ENCODE measurements at regions not wholly inside any gene's neighbourhood (a gene's known extent, or its start where the extent isn't known, plus 50 kb on each side); places are given as distances from the start of the nearest gene placed in this dataset.

- TF ChIP-seq, protein P1, sequence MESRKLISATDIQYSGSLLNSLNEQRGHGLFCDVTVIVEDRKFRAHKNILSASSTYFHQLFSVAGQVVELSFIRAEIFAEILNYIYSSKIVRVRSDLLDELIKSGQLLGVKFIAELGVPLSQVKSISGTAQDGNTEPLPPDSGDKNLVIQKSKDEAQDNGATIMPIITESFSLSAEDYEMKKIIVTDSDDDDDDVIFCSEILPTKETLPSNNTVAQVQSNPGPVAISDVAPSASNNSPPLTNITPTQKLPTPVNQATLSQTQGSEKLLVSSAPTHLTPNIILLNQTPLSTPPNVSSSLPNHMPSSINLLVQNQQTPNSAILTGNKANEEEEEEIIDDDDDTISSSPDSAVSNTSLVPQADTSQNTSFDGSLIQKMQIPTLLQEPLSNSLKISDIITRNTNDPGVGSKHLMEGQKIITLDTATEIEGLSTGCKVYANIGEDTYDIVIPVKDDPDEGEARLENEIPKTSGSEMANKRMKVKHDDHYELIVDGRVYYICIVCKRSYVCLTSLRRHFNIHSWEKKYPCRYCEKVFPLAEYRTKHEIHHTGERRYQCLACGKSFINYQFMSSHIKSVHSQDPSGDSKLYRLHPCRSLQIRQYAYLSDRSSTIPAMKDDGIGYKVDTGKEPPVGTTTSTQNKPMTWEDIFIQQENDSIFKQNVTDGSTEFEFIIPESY (IDR thresholded peaks at IDR 0.05) = no peak
- TF ChIP-seq, protein P2, sequence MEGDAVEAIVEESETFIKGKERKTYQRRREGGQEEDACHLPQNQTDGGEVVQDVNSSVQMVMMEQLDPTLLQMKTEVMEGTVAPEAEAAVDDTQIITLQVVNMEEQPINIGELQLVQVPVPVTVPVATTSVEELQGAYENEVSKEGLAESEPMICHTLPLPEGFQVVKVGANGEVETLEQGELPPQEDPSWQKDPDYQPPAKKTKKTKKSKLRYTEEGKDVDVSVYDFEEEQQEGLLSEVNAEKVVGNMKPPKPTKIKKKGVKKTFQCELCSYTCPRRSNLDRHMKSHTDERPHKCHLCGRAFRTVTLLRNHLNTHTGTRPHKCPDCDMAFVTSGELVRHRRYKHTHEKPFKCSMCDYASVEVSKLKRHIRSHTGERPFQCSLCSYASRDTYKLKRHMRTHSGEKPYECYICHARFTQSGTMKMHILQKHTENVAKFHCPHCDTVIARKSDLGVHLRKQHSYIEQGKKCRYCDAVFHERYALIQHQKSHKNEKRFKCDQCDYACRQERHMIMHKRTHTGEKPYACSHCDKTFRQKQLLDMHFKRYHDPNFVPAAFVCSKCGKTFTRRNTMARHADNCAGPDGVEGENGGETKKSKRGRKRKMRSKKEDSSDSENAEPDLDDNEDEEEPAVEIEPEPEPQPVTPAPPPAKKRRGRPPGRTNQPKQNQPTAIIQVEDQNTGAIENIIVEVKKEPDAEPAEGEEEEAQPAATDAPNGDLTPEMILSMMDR (IDR thresholded peaks at IDR 0.05; ENCODE audit: low read depth, low read length, missing input control) = no peak
- TF ChIP-seq MAX (IDR thresholded peaks at IDR 0.05) (no peak), GABPA (IDR thresholded peaks at IDR 0.05 in 1 of 2, conservative IDR thresholded peaks at IDR 0.05 in 1 of 2) (no peak), EGR1 (IDR thresholded peaks at IDR 0.05; ENCODE audit: low read depth in 2 of 2) (no peak), SP1 (IDR thresholded peaks at IDR 0.05) (no peak), RAD21 (IDR thresholded peaks at IDR 0.05) (no peak), ATF3 (IDR thresholded peaks at IDR 0.05) (no peak), TAF1 (conservative IDR thresholded peaks at IDR 0.05) (no peak)
- TF ChIP-seq, protein P3, sequence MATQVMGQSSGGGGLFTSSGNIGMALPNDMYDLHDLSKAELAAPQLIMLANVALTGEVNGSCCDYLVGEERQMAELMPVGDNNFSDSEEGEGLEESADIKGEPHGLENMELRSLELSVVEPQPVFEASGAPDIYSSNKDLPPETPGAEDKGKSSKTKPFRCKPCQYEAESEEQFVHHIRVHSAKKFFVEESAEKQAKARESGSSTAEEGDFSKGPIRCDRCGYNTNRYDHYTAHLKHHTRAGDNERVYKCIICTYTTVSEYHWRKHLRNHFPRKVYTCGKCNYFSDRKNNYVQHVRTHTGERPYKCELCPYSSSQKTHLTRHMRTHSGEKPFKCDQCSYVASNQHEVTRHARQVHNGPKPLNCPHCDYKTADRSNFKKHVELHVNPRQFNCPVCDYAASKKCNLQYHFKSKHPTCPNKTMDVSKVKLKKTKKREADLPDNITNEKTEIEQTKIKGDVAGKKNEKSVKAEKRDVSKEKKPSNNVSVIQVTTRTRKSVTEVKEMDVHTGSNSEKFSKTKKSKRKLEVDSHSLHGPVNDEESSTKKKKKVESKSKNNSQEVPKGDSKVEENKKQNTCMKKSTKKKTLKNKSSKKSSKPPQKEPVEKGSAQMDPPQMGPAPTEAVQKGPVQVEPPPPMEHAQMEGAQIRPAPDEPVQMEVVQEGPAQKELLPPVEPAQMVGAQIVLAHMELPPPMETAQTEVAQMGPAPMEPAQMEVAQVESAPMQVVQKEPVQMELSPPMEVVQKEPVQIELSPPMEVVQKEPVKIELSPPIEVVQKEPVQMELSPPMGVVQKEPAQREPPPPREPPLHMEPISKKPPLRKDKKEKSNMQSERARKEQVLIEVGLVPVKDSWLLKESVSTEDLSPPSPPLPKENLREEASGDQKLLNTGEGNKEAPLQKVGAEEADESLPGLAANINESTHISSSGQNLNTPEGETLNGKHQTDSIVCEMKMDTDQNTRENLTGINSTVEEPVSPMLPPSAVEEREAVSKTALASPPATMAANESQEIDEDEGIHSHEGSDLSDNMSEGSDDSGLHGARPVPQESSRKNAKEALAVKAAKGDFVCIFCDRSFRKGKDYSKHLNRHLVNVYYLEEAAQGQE (IDR thresholded peaks at IDR 0.05) = no peak
Measured at GRCh38 chr9:115374724-115375268, 256.8 kb upstream of the TNC start.

All from liver (tissue), 3 donors.